ENCODE measurements at regions not wholly inside any gene's neighbourhood (a gene's known extent, or its start where the extent isn't known, plus 50 kb on each side); places are given as distances from the start of the nearest gene placed in this dataset.

DNA sequence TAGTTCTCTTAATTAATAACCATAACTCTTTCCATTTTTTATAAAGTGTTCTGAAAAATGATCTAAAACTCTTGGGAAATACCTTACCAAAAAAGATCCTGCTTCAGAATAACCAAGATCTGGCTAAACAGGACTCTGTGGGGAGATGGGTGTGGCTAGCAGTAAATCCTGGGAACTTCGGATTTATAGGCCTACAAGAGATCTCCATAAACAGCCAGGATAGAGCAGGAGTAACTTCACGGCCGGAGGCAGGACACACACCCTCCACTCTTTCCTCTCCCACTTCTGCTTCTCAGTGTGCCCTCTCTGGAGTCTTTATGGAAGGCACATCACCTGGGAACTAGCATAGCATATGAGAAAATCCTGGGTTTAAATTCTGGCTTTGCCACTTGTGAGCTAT is 309.4 kb upstream of the SOX2 start:
- ChIA-PET POLR2A (no interaction called here), CTCF (no interaction called here)
- DNase-seq: no peak
- no peaks in the 10 kb centered on the region for H3K4me1 Mint-ChIP-seq (ENCODE audit: low read depth)
- peaks cover 5% of the 10 kb centered on the region for H3K9me3 Mint-ChIP-seq (ENCODE audit: insufficient read depth)
- no peaks in the 10 kb centered on the region for H3K27me3 Mint-ChIP-seq (ENCODE audit: low read depth)
- no peaks in the 10 kb centered on the region for H3K36me3 Mint-ChIP-seq (ENCODE audit: low read depth)
- no peak overlapping the region for H3K27ac Mint-ChIP-seq
- H3K4me3 Mint-ChIP-seq: no peak overlapping the region
- ATAC-seq: no peak

DNA sequence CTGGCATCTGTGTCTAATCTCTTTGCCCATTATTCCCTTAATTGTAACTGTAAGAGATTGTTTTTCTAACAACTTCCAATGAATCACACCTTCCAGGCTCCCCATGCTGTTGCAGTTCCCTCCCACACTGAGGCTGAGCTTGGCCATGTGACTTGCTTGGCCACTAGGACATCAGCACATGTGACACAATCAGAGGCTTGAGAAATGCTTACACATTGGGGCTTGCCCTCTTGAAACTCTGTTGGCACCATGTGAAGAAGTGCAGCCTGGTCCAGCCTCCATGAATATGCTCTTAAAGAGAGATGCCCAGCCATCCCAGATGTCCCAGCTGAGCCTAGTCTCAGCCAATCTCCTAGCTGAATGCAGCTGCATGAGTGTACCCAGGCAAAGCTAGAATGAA is 326.8 kb upstream of the SOX2 start:
- Mint-ChIP-seq H3K4me3 (no peak overlapping the region), H3K4me1 (ENCODE audit: low read depth) (no peaks in the 10 kb centered on the region), H3K36me3 (ENCODE audit: low read depth) (no peaks in the 10 kb centered on the region), H3K27me3 (ENCODE audit: low read depth) (no peaks in the 10 kb centered on the region), H3K27ac (no peak overlapping the region), H3K9me3 (ENCODE audit: insufficient read depth) (no peaks in the 10 kb centered on the region)
- ChIA-PET POLR2A (no interaction called here), CTCF (no interaction called here)
- no peak for ATAC-seq
- DNase-seq: no peak

DNA sequence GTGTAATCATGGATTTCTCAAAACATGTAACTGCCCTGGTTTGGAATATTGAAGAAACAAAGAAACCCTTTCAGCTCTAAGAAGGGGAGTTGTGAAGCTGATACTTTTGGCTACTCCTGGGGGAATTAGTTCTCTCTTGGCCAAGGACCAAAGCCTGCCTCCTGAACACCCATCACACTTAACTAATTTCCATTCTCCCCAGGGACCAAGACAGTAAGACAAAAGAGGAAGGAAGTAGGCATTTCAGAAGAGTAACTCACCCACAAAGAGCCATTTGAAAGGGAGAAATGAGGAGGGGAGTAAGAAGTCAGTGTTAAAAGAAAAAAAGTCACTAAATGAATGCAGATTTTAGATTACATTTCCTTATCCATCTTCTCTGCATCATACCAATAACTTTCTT is 328.0 kb upstream of the SOX2 start:
- CTCF ChIA-PET: no interaction called here
- H3K27me3 Mint-ChIP-seq (ENCODE audit: low read depth): no peaks in the 10 kb centered on the region

DNA sequence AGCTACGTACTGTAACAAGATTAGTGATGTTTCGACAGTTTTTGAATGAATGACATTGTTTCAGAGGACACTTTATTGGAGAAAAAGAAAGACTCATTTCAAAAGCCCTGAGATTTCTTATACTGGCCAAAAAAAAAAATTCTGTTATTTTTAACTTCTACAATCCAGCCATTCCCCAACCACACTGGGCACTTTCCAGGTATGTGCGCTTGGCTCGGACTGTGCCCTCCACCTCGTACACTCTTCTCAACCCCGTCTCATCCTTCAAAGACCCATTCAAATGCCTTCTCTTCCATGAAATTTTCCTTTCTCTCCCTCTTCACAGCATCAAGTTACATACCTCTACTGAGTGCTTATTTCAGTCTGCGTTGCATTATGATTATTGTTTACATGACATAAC is 328.5 kb upstream of the SOX2 start:
- Mint-ChIP-seq H3K36me3 (ENCODE audit: low read depth) (no peaks in the 10 kb centered on the region), H3K4me1 (ENCODE audit: low read depth) (no peaks in the 10 kb centered on the region), H3K4me3 (no peak overlapping the region), H3K27me3 (ENCODE audit: low read depth) (no peaks in the 10 kb centered on the region), H3K27ac (no peak overlapping the region), H3K9me3 (ENCODE audit: insufficient read depth) (no peaks in the 10 kb centered on the region)
- ChIA-PET POLR2A (no interaction called here), CTCF (no interaction called here)
- no peak for ATAC-seq
- DNase-seq: no peak

More for the DNA sequence above, 328.0 kb upstream of the SOX2 start:
- POLR2A ChIA-PET: no interaction called here
- Mint-ChIP-seq H3K4me1 (ENCODE audit: low read depth) (no peaks in the 10 kb centered on the region), H3K9me3 (ENCODE audit: insufficient read depth) (no peaks in the 10 kb centered on the region), H3K4me3 (no peak overlapping the region), H3K27ac (no peak overlapping the region), H3K36me3 (ENCODE audit: low read depth) (no peaks in the 10 kb centered on the region)
- DNase-seq (no peak), ATAC-seq (no peak)

DNA sequence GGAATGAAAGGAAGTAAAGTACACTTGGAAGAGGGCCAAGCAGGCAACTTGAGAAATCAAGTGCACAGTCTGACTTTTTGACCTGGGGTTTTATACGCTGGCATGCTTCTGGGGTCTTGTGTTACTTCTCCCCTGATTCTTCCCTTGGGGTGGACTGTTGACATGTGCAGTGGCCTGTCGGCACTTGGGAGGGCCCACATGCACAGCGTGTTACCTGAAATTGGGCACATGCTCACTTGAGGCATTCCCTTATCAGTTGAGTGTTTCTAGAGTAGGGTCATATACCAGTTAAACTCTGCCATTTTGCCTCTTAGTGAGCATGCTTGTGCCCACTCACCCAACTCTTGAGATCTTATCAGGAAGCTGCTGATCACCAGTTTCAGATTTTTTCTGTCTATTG is 329.1 kb upstream of the SOX2 start:
- CTCF ChIA-PET: no interaction called here
- Mint-ChIP-seq H3K9me3 (ENCODE audit: insufficient read depth) (no peaks in the 10 kb centered on the region), H3K4me1 (ENCODE audit: low read depth) (no peaks in the 10 kb centered on the region), H3K36me3 (ENCODE audit: low read depth) (no peaks in the 10 kb centered on the region), H3K27me3 (ENCODE audit: low read depth) (no peaks in the 10 kb centered on the region), H3K27ac (no peak overlapping the region), H3K4me3 (no peak overlapping the region)
- DNase-seq (no peak), ATAC-seq (no peak)
- POLR2A ChIA-PET: no interaction called here

DNA sequence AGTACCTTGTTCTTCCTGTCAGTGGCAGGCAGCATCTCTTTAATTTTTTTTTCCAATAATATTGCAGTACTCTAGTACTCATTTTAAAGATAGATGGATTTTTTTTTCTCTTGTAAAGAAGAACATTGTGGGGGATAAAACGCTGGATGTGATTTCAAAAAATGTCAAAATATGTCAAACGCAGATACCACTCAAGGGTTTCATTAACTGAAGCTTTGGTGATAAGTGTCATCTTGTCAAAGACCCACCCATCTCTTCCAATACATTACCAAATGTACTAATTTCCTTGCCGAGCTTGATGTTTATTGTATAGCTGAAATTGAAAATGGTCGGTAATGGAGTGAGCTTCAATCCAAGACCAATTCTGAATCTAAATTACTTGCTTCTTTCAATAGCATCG is 332.4 kb upstream of the SOX2 start:
- ATAC-seq: no peak
- H3K27me3 Mint-ChIP-seq (ENCODE audit: low read depth): no peaks in the 10 kb centered on the region

DNA sequence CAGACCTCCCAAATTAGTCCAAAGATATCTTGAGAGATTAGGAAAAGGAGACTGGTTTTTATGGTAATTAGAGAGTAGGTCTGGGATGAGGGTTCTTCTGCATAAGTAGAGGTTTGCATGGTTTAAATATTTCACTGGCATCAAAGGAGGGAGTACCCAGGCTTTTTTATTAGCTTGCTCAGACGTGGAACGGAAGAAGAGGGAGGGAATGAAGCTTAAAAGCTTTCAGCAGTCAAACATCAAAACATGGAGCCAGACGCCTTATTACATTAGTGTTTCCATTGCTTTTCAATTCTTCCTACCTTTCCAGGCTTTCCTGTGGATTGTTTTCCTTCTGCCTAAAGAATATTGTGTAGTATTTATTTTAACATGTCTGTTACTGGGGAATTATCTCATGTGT is 342.1 kb upstream of the SOX2 start:
- no peak overlapping the region for H3K27ac Mint-ChIP-seq
- H3K9me3 Mint-ChIP-seq (ENCODE audit: insufficient read depth): no peaks in the 10 kb centered on the region
- POLR2A ChIA-PET: no interaction called here
- H3K4me1 Mint-ChIP-seq (ENCODE audit: low read depth): no peaks in the 10 kb centered on the region
- H3K27me3 Mint-ChIP-seq (ENCODE audit: low read depth): no peaks in the 10 kb centered on the region
- CTCF ChIA-PET: no interaction called here
- ATAC-seq: no peak
- no peak overlapping the region for H3K4me3 Mint-ChIP-seq
- no peak for DNase-seq
- no peaks in the 10 kb centered on the region for H3K36me3 Mint-ChIP-seq (ENCODE audit: low read depth)

More for the DNA sequence above, 332.4 kb upstream of the SOX2 start:
- Mint-ChIP-seq H3K9me3 (ENCODE audit: insufficient read depth) (no peaks in the 10 kb centered on the region), H3K27ac (no peak overlapping the region), H3K4me3 (no peak overlapping the region), H3K36me3 (ENCODE audit: low read depth) (no peaks in the 10 kb centered on the region), H3K4me1 (ENCODE audit: low read depth) (no peaks in the 10 kb centered on the region)
- CTCF ChIA-PET: no interaction called here
- POLR2A ChIA-PET: no interaction called here
- no peak for DNase-seq

DNA sequence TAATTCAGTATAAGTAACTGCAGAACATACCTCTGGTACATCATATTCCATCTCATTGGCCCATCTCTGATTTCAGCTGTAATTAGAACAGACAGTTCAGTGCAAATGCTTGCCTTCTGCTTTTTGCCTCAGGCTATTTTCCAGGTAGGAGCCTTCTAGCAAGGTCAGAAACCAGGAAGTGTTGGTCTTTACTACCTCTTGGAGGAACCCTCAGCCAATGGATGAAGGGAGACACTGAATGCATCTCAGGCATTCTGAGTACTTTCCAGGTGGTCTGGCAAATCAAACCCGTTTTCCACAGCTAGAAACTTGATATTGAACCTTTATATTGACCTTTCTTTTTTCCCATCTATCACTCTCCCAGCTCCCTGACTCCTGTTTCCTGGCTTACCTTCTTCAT is 348.5 kb upstream of the SOX2 start:
- H3K4me3 Mint-ChIP-seq: no peak overlapping the region
- no peaks in the 10 kb centered on the region for H3K36me3 Mint-ChIP-seq (ENCODE audit: low read depth)
- no peak overlapping the region for H3K27ac Mint-ChIP-seq
- ChIA-PET POLR2A (no interaction called here), CTCF (no interaction called here)
- no peaks in the 10 kb centered on the region for H3K27me3 Mint-ChIP-seq (ENCODE audit: low read depth)
- no peaks in the 10 kb centered on the region for H3K4me1 Mint-ChIP-seq (ENCODE audit: low read depth)
- ATAC-seq (no peak), DNase-seq (no peak)
- no peaks in the 10 kb centered on the region for H3K9me3 Mint-ChIP-seq (ENCODE audit: insufficient read depth)

DNA sequence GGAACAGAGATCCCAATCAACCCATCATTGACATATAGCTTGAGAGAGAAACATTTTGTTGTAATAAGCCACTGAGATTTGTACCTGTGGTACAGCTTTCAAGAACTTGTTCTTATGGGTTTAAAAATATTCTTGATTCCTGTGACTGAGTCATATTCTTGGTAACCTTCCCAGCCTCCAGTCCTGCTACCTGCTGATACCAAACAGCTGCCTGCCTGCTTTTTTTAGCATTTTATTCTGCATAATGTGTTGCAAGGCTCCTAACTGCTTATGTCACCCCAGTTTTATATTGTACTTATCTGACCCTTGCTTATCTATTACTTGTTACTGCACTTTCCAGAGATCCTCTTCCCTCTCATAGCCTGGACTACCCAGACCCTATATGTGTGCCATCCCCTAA is 349.3 kb upstream of the SOX2 start:
- Mint-ChIP-seq H3K27me3 (ENCODE audit: low read depth) (no peaks in the 10 kb centered on the region), H3K27ac (no peak overlapping the region), H3K4me1 (ENCODE audit: low read depth) (no peaks in the 10 kb centered on the region), H3K36me3 (ENCODE audit: low read depth) (no peaks in the 10 kb centered on the region), H3K4me3 (no peak overlapping the region), H3K9me3 (ENCODE audit: insufficient read depth) (no peaks in the 10 kb centered on the region)
- DNase-seq (no peak), ATAC-seq (no peak)
- POLR2A ChIA-PET: no interaction called here
- CTCF ChIA-PET: no interaction called here

DNA sequence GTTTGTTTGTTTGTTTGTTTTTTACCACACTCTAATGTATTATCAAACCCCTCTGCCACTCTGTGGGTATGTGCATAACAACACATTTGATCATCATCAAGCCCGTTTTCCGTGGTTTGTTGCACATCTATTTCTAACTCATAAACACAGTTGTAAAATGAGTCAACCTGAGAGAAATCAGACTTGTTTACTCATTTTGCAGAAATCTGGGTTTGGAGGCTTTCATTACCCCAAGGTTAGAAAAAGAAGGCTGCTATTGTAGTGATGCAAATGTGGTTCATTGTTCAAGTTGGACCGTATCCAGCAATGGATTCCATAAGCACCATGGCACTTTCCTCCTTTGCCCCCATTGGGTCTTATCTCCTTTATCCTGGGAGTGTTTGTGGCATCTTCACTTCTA is 353.2 kb upstream of the SOX2 start:
- H3K27ac Mint-ChIP-seq: no peak overlapping the region
- H3K4me1 Mint-ChIP-seq (ENCODE audit: low read depth): no peaks in the 10 kb centered on the region
- H3K27me3 Mint-ChIP-seq (ENCODE audit: low read depth): no peaks in the 10 kb centered on the region
- H3K9me3 Mint-ChIP-seq (ENCODE audit: insufficient read depth): no peaks in the 10 kb centered on the region
- H3K4me3 Mint-ChIP-seq: no peak overlapping the region
- ATAC-seq (no peak), DNase-seq (no peak)
- CTCF ChIA-PET: no interaction called here
- no peaks in the 10 kb centered on the region for H3K36me3 Mint-ChIP-seq (ENCODE audit: low read depth)
- POLR2A ChIA-PET: no interaction called here

DNA sequence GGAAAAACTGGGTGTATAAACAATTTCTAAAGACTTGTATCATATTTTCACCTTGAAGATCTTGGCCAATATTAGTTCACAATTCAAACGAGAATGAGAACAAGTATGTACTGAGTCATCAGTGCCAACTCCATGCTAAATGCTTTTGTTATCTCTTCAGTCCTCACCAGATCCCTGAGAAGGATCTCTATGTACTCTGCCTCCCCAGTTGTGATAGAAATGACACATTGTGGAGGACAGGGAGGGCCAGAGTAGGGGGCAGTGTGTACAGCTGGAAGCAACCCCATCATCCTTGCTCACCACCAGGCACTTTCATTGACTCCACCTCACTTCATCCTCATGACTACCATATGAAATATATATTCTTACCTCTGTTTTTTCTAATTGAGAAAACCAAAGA is 353.7 kb upstream of the SOX2 start:
- ChIA-PET CTCF (no interaction called here), POLR2A (no interaction called here)
- no peaks in the 10 kb centered on the region for H3K4me1 Mint-ChIP-seq (ENCODE audit: low read depth)
- H3K36me3 Mint-ChIP-seq (ENCODE audit: low read depth): no peaks in the 10 kb centered on the region
- H3K4me3 Mint-ChIP-seq: no peak overlapping the region
- no peaks in the 10 kb centered on the region for H3K9me3 Mint-ChIP-seq (ENCODE audit: insufficient read depth)
- DNase-seq: no peak
- ATAC-seq: no peak
- H3K27me3 Mint-ChIP-seq (ENCODE audit: low read depth): no peaks in the 10 kb centered on the region
- H3K27ac Mint-ChIP-seq: no peak overlapping the region

DNA sequence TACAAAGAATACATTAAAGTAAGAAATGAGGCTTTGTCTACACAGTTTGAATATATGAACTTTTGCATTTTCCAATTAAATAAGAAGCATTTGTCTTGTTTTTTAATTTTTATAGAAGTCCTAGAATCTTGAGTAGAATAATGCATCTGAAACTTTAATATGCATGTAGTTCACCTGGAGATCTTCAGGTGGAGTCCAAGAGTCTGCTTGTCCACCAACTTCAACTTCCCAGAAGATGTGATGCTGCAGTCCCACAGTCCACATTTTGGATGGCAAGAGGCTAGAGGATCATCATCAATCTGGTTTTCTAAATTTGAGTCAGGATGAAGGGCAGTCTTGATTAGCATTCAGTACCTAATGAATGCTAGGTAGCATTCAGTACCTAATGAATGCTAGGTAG is 357.6 kb upstream of the SOX2 start:
- H3K4me1 Mint-ChIP-seq (ENCODE audit: low read depth): no peaks in the 10 kb centered on the region
- no peaks in the 10 kb centered on the region for H3K36me3 Mint-ChIP-seq (ENCODE audit: low read depth)
- POLR2A ChIA-PET: no interaction called here
- H3K27ac Mint-ChIP-seq: no peak overlapping the region
- DNase-seq (no peak), ATAC-seq (no peak)
- CTCF ChIA-PET: no interaction called here
- H3K9me3 Mint-ChIP-seq (ENCODE audit: insufficient read depth): no peaks in the 10 kb centered on the region
- no peaks in the 10 kb centered on the region for H3K27me3 Mint-ChIP-seq (ENCODE audit: low read depth)
- no peak overlapping the region for H3K4me3 Mint-ChIP-seq

DNA sequence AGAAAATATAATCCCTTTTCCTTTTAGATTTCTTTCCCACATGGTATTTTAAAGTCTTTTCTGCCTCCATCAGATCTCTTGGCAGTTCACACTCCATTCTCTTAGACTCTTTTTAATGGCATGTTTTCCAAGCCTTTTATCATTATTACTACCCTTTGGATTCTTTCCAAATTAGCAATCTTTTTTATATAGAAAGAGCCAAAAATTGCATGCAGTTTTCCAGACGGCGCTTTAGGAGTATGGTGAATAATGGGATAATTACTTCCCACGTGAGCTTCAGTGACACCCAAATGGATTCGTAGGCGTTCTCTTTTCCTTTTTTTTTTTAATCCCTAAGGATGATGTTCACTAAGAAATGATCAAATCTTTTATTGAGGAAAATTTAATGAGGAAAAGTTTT is 354.8 kb upstream of the DNAJC19 start:
- Mint-ChIP-seq H3K9me3 (ENCODE audit: insufficient read depth) (no peaks in the 10 kb centered on the region), H3K27me3 (ENCODE audit: low read depth) (no peaks in the 10 kb centered on the region), H3K36me3 (ENCODE audit: low read depth) (no peaks in the 10 kb centered on the region), H3K27ac (no peak overlapping the region), H3K4me1 (ENCODE audit: low read depth) (no peaks in the 10 kb centered on the region), H3K4me3 (no peak overlapping the region)
- ATAC-seq (no peak), DNase-seq (no peak)
- POLR2A ChIA-PET: no interaction called here
- CTCF ChIA-PET: no interaction called here

DNA sequence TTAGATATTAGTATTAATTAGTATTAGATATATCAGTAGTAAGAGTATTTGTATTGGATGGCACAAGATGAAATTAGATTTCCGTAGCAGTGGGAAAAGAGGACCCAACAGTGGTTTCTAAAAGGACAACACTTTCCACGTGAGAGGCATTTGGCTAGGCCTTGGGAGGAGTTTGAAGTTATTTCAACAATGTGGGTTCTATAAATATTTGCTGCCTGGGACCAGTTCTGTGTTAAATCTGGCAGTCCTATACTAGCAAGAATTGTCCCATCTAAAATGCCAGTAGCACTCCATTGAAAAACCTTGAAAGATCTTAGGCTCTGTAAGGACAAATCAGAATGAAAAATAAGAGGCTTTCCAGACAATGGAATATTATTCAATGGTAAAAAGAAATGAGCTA is 347.1 kb upstream of the DNAJC19 start:
- no peaks in the 10 kb centered on the region for H3K9me3 Mint-ChIP-seq (ENCODE audit: insufficient read depth)
- no peaks in the 10 kb centered on the region for H3K36me3 Mint-ChIP-seq (ENCODE audit: low read depth)
- CTCF ChIA-PET: no interaction called here
- ATAC-seq (no peak), DNase-seq (no peak)
- H3K27ac Mint-ChIP-seq: no peak overlapping the region
- POLR2A ChIA-PET: no interaction called here
- H3K4me3 Mint-ChIP-seq: no peak overlapping the region
- no peaks in the 10 kb centered on the region for H3K4me1 Mint-ChIP-seq (ENCODE audit: low read depth)
- no peaks in the 10 kb centered on the region for H3K27me3 Mint-ChIP-seq (ENCODE audit: low read depth)

Data from activated CD8-positive, alpha-beta T cell treated with anti-CD3 and anti-CD28 coated beads, Interleukin-2, amount 10 ng/mL, durations not matched to agents 7 days and 5 days (primary cell).